ENCODE measurements at regions not wholly inside any gene's neighbourhood (a gene's known extent, or its start where the extent isn't known, plus 50 kb on each side); places are given as distances from the start of the nearest gene placed in this dataset.
"Not testable (repeated sequence)": the region's sequence is repeated elsewhere in the genome, so short reads cannot be mapped to it uniquely, and the experiment has no call there.

GRCh38 chr14:83197271-83197670, 1663.6 kb upstream of the SEL1L start:
- peak; percentile 8 for DNase-seq

GRCh38 chr14:83207550-83207949, 1673.9 kb upstream of the SEL1L start:
- DNase-seq, result no peak

- DNase-seq, result no peak
These were observed 1674.7 kb upstream of the SEL1L start for GRCh38 chr14:83208341-83208740.

GRCh38 chr14:83217492-83217891, 1683.8 kb upstream of the SEL1L start:
- no peak for DNase-seq

- no peak for DNase-seq
These were observed 1714.4 kb upstream of the SEL1L start for GRCh38 chr14:83247924-83248639.

- no peak for DNase-seq
These were observed 1717.7 kb upstream of the SEL1L start for GRCh38 chr14:83251402-83251801.

- DNase-seq, result no peak
These were observed 1720.2 kb upstream of the SEL1L start for GRCh38 chr14:83253870-83254269.

GRCh38 chr14:83255015-83255726, 1721.5 kb upstream of the SEL1L start:
- no peak for DNase-seq

- no peak for DNase-seq
These were observed 1722.1 kb upstream of the SEL1L start for GRCh38 chr14:83255727-83256090.

- no peak for DNase-seq
These were observed 1724.1 kb upstream of the SEL1L start for GRCh38 chr14:83257466-83258439.

GRCh38 chr14:83260751-83261150, 1727.1 kb upstream of the SEL1L start:
- DNase-seq, result no peak

GRCh38 chr14:83269583-83269982, 1735.9 kb upstream of the SEL1L start:
- no peak for DNase-seq

- DNase-seq, result no peak
These were observed 1738.0 kb upstream of the SEL1L start for GRCh38 chr14:83271663-83272062.

- no peak for DNase-seq
These were observed 1747.1 kb upstream of the SEL1L start for GRCh38 chr14:83280719-83281118.

GRCh38 chr14:83282706-83283105, 1749.1 kb upstream of the SEL1L start:
- DNase-seq, result no peak

GRCh38 chr14:83287300-83287699, 1753.6 kb upstream of the SEL1L start:
- DNase-seq, result no peak

GRCh38 chr14:83289390-83289789, 1755.7 kb upstream of the SEL1L start:
- DNase-seq, result no peak

GRCh38 chr14:83289896-83290295, 1756.2 kb upstream of the SEL1L start:
- DNase-seq, result no peak

GRCh38 chr14:83290447-83290846, 1756.8 kb upstream of the SEL1L start:
- no peak for DNase-seq

- DNase-seq, result no peak
These were observed 1758.1 kb upstream of the SEL1L start for GRCh38 chr14:83291714-83292113.

- DNase-seq, result no peak
These were observed 1761.3 kb upstream of the SEL1L start for GRCh38 chr14:83294941-83295340.

- no peak for DNase-seq
These were observed 1763.7 kb upstream of the SEL1L start for GRCh38 chr14:83297361-83297760.

GRCh38 chr14:83298016-83298415, 1764.4 kb upstream of the SEL1L start:
- DNase-seq, result not testable (repeated sequence)

Measured in left kidney (tissue), 1 donor.